ENCODE measurements at regions not wholly inside any gene's neighbourhood (a gene's known extent, or its start where the extent isn't known, plus 50 kb on each side); places are given as distances from the start of the nearest gene placed in this dataset.
"Not testable (repeated sequence)": the region's sequence is repeated elsewhere in the genome, so short reads cannot be mapped to it uniquely, and the experiment has no call there.

- no peak for DNase-seq
Measured at GRCh38 chr11:25529572-25529971, 802.4 kb upstream of the ANO3 start.

GRCh38 chr11:25535467-25536272 lies 796.3 kb upstream of the ANO3 start:
- no peak for DNase-seq

GRCh38 chr11:25536289-25536688 lies 795.6 kb upstream of the ANO3 start:
- DNase-seq = no peak

GRCh38 chr11:25537393-25537792 lies 794.5 kb upstream of the ANO3 start:
- DNase-seq = no peak

GRCh38 chr11:25547292-25547691 lies 784.6 kb upstream of the ANO3 start:
- DNase-seq = no peak

- DNase-seq = no peak
Measured at GRCh38 chr11:25562417-25562816, 769.5 kb upstream of the ANO3 start.

- DNase-seq = no peak
Measured at GRCh38 chr11:25565846-25566245, 766.1 kb upstream of the ANO3 start.

GRCh38 chr11:25566298-25567200 lies 765.4 kb upstream of the ANO3 start:
- no peak for DNase-seq

- DNase-seq = no peak
Measured at GRCh38 chr11:25576320-25576719, 755.6 kb upstream of the ANO3 start.

- DNase-seq = not testable (repeated sequence)
Measured at GRCh38 chr11:25579554-25579953, 752.4 kb upstream of the ANO3 start.

GRCh38 chr11:25583596-25583995 lies 748.3 kb upstream of the ANO3 start:
- DNase-seq = no peak

GRCh38 chr11:25587496-25587895 lies 744.4 kb upstream of the ANO3 start:
- no peak for DNase-seq

- DNase-seq = no peak
Measured at GRCh38 chr11:25593221-25593620, 738.7 kb upstream of the ANO3 start.

- no peak for DNase-seq
Measured at GRCh38 chr11:25596701-25597100, 735.2 kb upstream of the ANO3 start.

- DNase-seq = no peak
Measured at GRCh38 chr11:25597696-25598095, 734.2 kb upstream of the ANO3 start.

- DNase-seq = no peak
Measured at GRCh38 chr11:25602149-25602548, 729.8 kb upstream of the ANO3 start.

- DNase-seq = no peak
Measured at GRCh38 chr11:25602959-25603358, 729.0 kb upstream of the ANO3 start.

- no peak for DNase-seq
Measured at GRCh38 chr11:25612806-25613205, 719.1 kb upstream of the ANO3 start.

- no peak for DNase-seq
Measured at GRCh38 chr11:25613451-25613850, 718.5 kb upstream of the ANO3 start.

GRCh38 chr11:25613865-25614264 lies 718.1 kb upstream of the ANO3 start:
- DNase-seq = no peak

- no peak for DNase-seq
Measured at GRCh38 chr11:25615069-25615468, 716.9 kb upstream of the ANO3 start.

GRCh38 chr11:25615841-25616240 lies 716.1 kb upstream of the ANO3 start:
- no peak for DNase-seq

GRCh38 chr11:25625094-25625493 lies 706.8 kb upstream of the ANO3 start:
- DNase-seq = no peak

- DNase-seq = no peak
Measured at GRCh38 chr11:25628030-25628429, 703.9 kb upstream of the ANO3 start.

Data from COR-L47 (cell line).